AML-193 (cell line): ENCODE measurements at regions not wholly inside any gene's neighbourhood (a gene's known extent, or its start where the extent isn't known, plus 50 kb on each side); places are given as distances from the start of the nearest gene placed in this dataset.

Experiments
- DNase-seq, 2 experiments: peaks; one replicate each; lab custom pipeline; 2025; lab: John Stamatoyannopoulos, UW

- DNase-seq = no peak
Measured at GRCh38 chrX:88526385-88526784, 220.6 kb upstream of the CPXCR1 start.

GRCh38 chrX:88558421-88558820 is 188.6 kb upstream of the CPXCR1 start:
- DNase-seq = no peak

DNA sequence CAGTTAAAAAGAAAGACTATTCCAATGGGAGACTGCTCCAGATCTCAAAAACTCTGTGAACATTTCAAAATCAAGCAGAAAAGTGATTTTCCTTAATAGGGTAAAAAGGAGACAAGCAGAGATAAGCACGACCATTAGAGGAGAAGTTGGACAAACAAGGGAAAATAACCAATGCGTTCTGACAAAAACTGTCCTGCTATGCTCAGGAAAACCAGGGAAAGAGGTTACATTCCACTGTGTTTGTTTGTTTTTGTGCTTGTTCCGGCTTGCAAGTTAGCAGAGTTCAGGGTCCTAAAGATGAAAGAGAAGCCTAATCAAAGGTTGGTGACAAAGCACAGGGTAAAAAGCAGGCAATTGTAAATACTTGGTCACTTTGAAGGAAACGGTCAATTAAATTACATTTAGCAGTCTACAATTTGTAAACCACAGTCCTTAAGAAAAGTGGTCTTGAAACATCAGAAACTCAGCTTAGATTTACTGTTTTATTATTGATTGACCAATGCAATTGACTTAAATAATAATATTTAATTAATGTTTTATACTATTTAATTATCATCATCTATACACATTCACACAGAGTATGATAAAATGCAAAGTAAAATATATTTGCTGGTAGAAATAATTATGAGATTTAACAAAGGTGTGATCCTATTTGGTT is 186.2 kb upstream of the CPXCR1 start:
- DNase-seq = no peak

DNA sequence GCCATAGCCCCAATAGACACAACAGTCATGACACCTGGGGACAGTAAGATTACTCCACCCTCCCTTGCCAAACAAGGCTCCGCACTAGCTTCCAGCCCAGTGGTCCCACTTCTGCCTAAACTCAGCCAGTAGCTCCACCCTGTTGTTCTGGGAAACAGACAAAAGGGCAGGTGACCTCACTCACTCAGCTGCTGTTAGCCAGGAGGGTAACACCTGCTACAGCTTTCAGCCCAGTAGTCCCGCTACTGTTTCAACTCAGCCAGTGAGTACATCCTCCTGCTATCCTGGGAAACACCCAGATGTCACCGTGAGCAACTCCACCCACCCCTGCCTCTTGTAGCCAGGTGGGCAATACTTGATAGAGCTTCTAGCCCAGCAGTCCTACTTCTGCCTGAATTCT is 162.7 kb upstream of the CPXCR1 start:
- DNase-seq = no peak

- no peak for DNase-seq
Measured at GRCh38 chrX:88586317-88586716, 160.7 kb upstream of the CPXCR1 start.

DNA sequence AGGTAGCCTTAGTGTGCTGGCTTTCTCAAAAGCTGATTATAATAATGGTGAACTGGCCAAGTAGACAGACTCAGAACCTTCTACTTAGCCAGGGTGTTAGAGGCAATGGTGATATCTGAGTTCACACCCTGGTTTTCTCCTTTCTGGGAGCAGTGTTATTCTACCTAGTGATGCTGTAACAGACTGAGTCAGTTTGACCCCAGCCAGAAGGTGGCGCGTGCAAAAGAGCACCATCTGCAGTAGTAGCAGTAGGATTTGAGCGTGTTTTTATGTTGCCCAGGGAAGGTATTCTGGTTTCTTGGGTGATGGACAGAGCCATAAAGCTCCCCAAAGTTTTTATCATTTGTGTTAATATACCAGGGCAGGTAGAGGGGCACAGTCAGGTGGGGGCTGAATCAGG is 143.8 kb upstream of the CPXCR1 start:
- DNase-seq = no peak

DNA sequence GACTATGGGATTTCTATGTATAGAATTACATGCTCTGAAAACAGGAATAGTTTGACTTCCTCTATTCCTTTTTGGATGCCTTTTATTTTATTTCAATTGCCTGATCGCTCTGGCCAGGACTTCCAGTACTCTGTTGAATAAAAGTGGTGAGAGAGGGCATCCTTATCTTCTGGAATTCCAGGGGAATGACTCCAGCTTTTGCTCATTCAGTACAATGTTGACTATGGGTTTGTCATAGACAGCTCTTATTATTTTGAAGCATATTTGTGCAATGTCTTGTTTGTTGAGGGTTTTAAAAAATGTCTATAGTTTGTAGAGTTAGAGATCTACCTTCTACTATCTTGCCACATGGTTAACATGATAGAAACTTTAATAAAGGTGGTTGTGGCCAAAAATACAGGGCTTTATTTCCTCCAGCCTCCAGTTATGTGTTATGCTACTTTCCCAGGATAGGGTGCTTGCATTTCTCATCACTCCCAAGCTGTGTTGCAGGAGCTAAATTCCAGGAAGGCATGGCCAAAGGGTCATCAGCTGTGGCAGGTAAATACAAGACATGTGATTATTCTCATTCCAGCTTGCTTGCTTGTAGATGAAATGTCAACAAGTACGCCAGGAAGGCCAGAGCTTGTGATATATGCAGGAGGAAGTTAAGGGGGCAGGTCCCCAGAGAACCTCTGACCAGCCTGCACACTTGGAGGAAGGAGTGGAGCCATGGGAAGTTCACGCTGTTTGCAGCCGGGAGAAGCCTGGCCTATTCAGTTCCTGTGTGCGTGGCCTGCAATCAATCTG is 142.4 kb upstream of the CPXCR1 start:
- no peak for DNase-seq

DNA sequence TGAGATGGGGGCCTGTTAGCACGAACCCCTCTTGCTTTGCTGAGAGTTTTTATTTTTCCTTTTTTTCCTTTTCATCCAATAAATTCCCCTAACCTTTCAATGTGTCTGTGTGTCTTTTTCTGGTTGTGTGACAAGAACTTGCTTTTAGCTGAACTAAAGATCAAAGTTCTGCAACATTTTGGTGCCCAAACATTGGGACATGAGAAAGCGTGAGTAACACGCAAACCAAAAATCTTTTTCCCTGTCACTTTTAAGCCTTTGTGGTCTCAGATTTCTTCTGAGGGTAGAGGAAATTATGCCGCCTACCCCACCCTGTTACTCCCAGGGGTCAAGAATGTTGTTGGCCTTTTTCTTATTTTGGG is 141.8 kb upstream of the CPXCR1 start:
- no peak for DNase-seq

DNA sequence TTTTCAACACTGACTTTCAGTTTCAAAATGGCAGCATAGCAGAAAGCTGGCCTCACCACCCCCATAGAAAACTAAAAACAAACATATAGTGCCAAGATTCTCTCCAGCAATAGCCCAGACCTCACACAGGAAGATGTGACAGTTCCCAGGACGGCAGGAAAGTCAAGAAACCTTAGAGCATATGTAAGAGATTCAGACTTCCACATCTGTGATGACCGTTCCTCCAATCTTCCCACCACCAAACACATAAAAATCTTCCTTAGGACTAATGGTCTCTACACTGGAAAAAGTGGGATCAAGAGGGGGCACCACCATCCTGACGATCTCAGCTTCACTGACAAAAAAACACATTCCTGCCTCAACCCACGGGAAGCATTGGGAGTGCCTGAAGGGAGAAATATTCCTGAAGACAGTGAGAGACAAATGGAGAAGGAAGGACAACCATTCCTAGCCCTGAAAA is 134.1 kb upstream of the CPXCR1 start:
- no peak for DNase-seq

DNA sequence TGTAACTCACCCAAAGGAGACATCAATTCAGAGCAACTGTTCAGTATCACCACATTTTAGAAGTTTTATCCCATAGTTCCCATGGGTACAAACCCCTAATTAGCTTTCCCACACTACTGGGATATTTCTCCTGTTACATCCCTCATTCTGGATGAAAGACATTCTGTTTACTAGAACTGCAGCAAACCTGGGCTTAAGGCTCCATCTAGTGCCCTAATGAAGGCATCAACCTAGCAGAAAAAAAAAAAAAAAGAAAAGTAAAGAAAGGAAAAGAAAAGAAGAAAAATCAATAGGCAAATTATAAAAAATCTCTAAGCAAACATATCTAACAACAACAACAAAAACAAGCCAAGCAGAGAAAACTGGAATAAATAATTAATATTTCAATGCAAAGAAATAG is 133.7 kb upstream of the CPXCR1 start:
- peak in 1 of 2 experiments; percentile 0 for DNase-seq

- no peak for DNase-seq
Measured at GRCh38 chrX:88621278-88621677, 125.7 kb upstream of the CPXCR1 start.

- no peak for DNase-seq
Measured at GRCh38 chrX:88655460-88655859, 91.6 kb upstream of the CPXCR1 start.

GRCh38 chrX:88660836-88661235 is 86.2 kb upstream of the CPXCR1 start:
- no peak for DNase-seq

- no peak for DNase-seq
Measured at GRCh38 chrX:88672261-88672660, 74.8 kb upstream of the CPXCR1 start.
